ENCODE measurements at regions not wholly inside any gene's neighbourhood (a gene's known extent, or its start where the extent isn't known, plus 50 kb on each side); places are given as distances from the start of the nearest gene placed in this dataset.
"Not testable (repeated sequence)": the region's sequence is repeated elsewhere in the genome, so short reads cannot be mapped to it uniquely, and the experiment has no call there.

DNA sequence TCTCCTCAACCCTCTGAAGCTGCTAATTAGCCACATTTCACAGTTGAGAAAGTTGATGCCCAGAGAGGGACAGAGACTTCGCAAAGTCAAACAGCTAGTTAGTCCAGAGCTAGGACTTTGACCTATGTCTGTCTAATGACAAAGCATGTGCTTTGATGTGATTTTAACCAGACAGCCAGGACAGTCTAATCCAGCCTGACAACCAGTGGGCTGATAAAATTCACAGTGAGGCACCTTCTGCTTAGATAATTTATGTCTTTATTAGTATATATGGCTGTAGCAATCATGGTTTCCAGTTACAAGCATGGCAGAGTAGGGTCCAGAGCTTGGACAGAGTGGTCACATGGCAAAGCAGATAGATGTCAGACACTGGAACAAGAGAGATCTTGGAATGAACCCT lies 133.6 kb upstream of the C1QTNF7 start:
- DNase-seq, result no peak

GRCh38 chr4:15294832-15295231 lies 133.0 kb upstream of the C1QTNF7 start:
- DNase-seq, result no peak

DNA sequence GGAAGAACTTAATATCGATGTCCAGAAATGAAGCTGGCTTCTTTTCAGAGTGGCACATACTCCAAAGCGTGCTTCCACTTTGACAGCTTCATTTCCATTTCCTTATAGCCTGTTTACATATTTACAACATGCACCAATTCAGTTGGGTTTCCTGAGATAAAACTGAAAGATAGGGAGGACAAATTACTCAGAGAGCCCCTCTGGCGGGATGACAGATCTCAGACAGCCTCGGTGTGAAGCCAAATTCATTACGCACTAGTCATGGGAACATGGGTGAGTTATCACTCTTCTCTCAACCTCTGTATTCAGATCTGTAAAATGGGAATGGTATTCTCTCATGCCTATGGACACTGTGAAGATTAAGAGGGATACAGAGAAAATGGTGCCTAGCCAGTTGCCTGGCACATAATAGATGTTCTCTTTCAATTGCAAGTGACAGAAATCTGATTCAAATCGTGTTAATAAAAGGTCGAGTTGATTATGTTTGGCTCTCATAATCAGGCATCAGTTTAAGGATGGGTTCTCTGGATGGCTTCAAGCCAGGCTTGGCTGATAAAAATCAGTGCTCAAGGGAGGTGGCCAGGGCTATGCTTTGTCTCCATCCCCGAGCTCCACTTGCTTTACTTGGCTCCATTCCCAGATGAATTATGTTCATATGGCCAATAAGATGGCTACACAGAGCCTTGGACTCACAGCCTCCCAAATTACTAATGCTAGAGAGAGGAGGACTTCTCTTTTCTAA lies 132.2 kb upstream of the C1QTNF7 start:
- no peak for DNase-seq

DNA sequence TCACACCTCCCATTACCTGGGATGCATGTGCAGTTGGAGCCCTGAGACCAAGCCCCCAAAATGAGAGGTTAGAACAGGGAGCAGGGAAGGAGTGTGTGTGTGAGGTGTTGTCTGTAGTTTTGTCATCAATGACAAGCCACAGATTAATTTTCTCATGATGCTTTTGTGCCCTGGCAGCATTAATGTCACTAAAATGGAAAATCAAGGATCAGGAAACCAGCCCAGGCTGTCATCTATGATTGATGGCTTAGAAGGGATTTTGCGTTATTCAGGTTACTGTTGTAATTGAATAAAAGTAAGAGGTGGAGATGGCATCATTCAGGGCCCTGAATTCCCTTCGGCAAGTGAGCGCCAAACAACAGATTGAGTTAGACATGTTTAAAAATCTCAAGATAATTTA lies 130.5 kb upstream of the C1QTNF7 start:
- DNase-seq, result no peak

DNA sequence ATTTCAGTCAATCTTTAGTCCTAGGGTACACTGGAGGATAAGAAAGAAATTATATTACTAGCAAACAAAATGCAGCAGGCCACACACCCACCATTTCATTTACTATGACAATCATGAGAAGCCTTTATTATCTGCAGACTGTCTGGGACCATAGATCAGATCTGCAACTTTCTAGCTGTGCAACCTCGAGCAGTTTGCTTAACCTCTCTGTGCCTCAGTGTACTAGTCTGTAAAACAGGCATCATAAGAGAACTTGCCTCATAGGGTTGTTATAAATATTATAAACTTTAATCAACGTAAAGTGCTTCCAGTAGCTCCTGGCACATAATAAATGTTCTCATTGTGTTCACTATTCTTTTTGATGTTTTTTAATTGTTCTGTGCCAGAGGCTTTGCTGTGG lies 128.2 kb upstream of the C1QTNF7 start:
- no peak for DNase-seq

DNA sequence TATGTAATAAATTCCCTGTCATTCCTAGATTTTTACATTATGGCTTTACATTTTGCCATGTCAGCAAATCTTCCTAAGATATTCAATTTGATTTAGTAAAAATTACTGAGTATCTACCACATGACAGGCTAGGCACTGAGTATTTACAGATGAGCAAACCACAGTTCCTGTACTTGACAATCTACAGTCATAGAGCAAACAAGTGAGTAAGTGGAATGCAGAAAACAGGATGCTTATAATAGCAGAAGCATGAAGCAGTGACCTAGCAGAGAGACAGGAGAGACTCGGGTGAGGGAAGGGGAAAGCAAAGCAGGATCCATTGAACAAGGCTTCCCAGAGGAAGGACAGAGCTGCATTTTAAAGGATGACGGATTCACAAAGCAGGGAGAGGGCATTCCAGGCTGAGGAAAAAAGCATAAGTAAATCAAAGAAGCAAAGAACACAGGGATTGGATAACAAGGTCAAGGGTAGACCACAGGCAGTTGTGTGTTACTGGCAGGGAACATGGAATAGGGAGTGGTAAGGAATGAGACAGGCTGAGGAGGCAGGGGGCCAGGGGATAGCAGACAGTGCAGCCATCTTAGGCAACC lies 124.7 kb upstream of the C1QTNF7 start:
- no peak for DNase-seq

- DNase-seq, result no peak
Observed at GRCh38 chr4:15314974-15315373, 112.9 kb upstream of the C1QTNF7 start.

- DNase-seq, result no peak
Observed at GRCh38 chr4:15317246-15317645, 110.6 kb upstream of the C1QTNF7 start.

GRCh38 chr4:15318621-15319348 lies 109.0 kb upstream of the C1QTNF7 start:
- no peak for DNase-seq

GRCh38 chr4:15320121-15320678 lies 107.6 kb upstream of the C1QTNF7 start:
- DNase-seq, result no peak

DNA sequence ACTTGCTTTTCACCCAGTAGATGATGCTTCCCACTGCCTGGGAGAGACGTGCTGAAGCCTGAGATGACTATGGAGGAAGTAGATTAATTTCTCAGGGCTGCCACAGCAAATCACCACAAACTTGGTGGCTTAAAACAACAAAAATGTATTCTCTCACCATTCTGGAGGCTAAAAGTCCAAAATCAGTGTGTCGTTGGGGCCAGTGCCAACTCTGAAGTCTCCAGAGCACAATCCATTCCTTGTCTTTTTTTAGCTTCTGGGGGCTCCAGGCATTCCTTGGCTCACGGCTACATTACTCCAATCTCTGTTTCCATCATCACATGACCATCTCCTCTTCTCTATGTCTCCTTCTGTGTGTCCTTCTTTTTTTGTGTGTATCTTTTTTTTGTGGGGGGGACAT lies 105.8 kb upstream of the C1QTNF7 start:
- no peak for DNase-seq

DNA sequence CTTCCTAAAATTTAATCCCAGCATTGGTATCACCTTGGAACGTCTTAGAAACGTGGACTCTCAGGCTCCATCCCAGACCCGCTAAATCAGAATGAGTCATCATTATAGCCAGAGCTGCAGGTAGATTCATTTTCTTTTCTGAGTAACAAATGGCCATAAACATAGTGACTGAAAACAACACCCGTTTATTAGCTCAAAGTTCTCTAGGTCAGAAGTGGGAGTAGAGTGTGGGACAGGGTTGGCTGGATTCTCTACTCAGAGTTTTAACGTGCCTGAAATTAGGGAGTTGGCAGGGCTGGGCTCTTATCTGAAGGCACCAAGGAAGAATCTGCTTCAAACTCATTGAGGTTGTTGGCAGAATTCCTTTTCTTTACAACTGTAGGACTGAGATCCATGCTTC lies 101.8 kb upstream of the C1QTNF7 start:
- no peak for DNase-seq

DNA sequence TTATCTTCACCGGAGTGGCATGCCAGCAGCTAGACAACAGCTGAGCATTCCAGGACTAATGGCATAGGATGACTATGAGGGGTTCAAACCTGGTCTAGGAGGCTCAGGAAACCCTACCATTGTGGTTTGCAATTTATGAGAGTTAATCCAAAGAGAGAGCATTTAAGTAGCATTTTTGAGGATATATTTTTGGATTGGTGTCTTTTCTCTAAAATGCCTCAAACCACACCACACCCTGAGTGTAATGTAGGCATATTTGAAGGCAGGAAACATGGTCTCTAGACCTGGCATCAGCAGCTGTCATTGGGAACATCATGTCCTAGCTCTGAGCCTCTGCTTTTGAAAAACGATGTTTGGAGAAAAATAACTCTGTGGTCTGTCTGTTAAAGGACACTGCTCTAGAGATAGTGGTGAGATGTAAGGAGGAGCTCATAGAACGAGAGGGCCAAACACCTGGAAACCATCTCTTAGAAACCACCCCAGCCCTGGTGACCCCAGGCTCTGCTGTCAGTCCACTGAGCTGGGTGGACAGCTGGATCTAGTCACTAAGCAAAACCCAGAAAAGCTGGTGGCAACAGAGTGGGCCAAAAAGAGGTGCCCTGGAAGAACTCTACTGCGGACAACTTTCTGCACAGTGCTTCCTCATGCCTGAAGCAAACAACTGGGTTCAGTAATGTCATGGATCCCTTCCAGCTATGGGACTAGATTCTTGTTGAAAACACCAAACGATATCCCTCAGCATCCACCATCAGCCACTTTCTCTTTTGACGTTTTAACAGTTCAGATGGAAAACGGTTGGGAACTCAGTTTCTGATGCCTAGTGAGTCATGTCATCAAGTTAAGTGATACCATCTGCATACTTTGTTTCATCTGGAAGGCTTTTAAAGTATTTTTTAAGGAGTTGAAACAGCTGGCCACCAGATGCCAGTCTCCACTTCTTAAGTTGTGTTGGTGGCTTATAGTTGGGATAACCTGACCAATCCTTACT lies 100.2 kb upstream of the C1QTNF7 start:
- no peak for DNase-seq

DNA sequence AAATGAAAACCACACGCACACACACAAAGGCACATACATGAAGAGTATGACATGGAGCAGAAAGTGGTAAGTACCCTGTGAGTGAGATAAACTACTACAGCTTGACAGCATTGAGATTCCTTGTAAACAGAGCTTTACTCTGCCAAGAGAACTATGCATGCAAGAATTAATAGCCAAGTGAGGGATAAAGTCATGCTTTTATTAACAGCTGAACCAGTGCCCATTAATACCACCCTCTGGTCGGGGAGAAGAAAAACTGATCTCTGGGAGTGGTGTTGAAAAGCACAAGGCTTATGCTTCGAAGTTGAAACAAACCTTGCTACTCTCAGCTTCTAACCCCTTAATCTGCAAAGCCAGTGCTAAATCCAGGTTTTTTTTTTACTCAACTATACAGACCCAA lies 95.9 kb upstream of the C1QTNF7 start:
- DNase-seq, result no peak

DNA sequence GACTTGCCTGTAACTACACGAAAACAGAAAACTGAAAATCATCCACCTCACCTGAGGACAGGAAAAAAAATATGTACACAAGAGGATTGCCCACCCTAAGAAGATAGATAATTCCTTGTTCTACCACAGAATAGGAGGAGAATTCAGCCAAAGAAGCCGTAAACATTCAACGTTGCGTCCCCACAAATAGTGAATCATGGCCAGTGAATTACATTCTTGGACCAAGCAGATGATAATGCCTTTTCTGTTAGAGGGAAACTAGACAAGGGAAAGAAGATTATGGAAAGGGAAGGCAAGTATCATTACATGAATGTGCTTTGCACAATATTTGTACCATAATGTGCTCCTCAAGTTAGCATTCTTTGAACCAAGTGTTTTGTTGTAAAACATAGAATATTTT lies 95.5 kb upstream of the C1QTNF7 start:
- no peak for DNase-seq

- no peak for DNase-seq
Observed at GRCh38 chr4:15333692-15334633, 93.9 kb upstream of the C1QTNF7 start.

DNA sequence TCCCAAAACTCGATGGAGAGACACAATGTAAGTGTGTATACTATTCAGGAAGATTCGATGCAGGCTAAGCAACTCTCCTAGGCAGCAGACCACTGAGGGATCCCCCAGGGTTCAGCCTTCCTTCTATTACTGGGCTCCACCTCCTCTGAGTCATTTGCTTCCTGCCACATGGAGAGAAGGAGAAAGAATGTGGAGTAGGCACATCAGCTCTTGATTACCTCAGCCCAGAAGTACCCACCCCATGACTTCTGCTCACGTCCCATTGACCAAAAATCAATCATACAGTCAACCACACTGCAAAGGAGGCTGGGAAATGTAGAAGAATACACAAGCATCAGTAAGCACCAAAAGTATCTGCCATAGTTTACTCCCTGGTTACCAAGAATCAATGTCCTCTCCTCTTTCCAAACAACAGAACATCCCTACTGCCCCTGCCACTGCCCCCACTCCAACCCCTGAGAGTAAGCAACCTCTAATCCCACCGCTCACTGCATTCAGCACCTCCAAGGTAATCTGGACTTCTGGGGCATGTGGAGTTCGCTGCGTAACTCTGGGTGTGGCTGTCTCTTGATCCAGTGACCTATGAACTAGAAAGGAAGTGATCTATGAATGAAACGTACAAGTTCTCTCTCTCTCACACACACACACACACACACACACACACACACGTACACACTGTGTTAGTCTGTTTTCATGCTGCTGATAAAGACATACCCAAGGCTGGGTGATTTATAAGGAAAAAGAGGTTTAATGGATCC lies 91.2 kb upstream of the C1QTNF7 start:
- no peak for DNase-seq

DNA sequence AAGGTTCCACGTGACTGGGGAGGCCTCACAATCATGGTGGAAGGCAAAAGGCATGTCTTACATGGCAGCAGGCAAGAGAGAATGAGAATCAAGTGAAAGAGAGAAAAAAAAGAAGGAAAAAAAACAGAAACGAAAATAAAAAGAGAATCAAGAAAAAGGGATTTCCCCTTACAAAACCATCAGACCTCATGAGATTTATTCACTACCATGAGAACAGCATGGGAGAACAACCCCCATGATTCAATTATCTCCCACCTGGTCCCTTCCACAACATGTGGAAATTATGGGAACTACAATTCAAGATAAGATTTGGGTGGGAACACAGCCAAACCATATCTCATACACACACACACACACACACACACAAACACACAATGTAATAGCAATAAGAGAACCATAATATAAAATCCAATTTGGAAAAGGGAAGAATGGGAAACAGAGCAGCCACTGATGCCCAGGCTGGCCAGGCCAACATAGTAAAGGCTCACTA lies 90.6 kb upstream of the C1QTNF7 start:
- not testable (repeated sequence) for DNase-seq

DNA sequence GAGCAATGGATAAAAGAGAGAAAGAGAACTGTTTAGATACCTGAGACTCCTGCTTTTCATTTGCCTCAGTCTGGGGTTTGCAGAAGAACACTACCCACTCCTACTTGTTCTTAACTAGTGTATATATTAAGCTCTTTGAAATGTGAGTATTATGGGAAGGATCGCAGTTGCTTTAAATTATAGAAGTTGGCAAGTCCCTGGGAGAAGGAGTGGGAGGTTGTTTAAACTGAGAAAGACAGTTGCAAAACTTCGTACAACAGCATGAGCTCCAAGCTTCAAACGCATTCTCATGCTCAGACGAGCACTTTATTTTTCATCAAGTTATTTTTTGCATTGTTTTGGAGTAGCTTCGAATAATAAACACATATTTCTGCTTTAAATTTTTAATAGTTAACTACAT lies 88.1 kb upstream of the C1QTNF7 start:
- no peak for DNase-seq

GRCh38 chr4:15340332-15340731 lies 87.5 kb upstream of the C1QTNF7 start:
- no peak for DNase-seq
